H9 (cell line): ENCODE measurements at regions not wholly inside any gene's neighbourhood (a gene's known extent, or its start where the extent isn't known, plus 50 kb on each side); places are given as distances from the start of the nearest gene placed in this dataset.

Experiments used
- DNase-seq: peaks from one replicate; pipeline ENCODE4 v3.0.0-alpha.2; 2017
- H2AFZ ChIP-seq: one replicate; pipeline ENCODE4 v1.6.1; 2013; ENCODE audit warnings: mild to moderate bottlenecking, low read length, control low read depth, moderate library complexity
- H2AK5ac ChIP-seq: 2 replicates; pipeline ENCODE4 v1.6.1; 2013; ENCODE audit warnings: low read length, control low read depth, mixed read lengths; ENCODE audit not compliant: insufficient read length
- H2BK120ac ChIP-seq: one replicate; pipeline ENCODE4 v1.6.1; 2013; ENCODE audit warnings: low read depth, mild to moderate bottlenecking, low read length, control low read depth, inconsistent platforms; ENCODE audit not compliant: poor library complexity, severe bottlenecking
- H2BK12ac ChIP-seq: 2 replicates; pipeline ENCODE4 v1.6.1; 2013; ENCODE audit warnings: low read length, control low read depth, mixed read lengths, low read depth; ENCODE audit not compliant: insufficient read length
- H2BK15ac ChIP-seq: 2 replicates; pipeline ENCODE4 v1.6.1; 2013; ENCODE audit warnings: low read depth, low read length, control low read depth
- H2BK20ac ChIP-seq: one replicate; pipeline ENCODE4 v1.6.1; 2013; ENCODE audit warnings: low read depth, mild to moderate bottlenecking, low read length, control low read depth, inconsistent platforms; ENCODE audit not compliant: poor library complexity, severe bottlenecking
- H2BK5ac ChIP-seq: 2 replicates; pipeline ENCODE4 v1.6.1; 2013; ENCODE audit warnings: low read length, control low read depth, mixed read lengths; ENCODE audit not compliant: insufficient read length
- H3K14ac ChIP-seq: 2 replicates; pipeline ENCODE4 v1.6.1; 2013; ENCODE audit warnings: low read length, control low read depth; ENCODE audit not compliant: insufficient read depth
- H3K18ac ChIP-seq: 2 replicates; pipeline ENCODE4 v1.6.1; 2013; ENCODE audit warnings: low read depth, mild to moderate bottlenecking, mixed read lengths, low read length, control low read depth; ENCODE audit not compliant: insufficient read length
- H3K23ac ChIP-seq: 2 replicates; pipeline ENCODE4 v1.6.1; 2013; ENCODE audit warnings: low read length, control low read depth, mixed read lengths, low read depth; ENCODE audit not compliant: insufficient read length
- H3K23me2 ChIP-seq: 2 replicates; pipeline ENCODE4 v1.6.1; 2013; ENCODE audit warnings: low read depth, mild to moderate bottlenecking, mixed read lengths, low read length, control low read depth; ENCODE audit not compliant: insufficient read length, poor library complexity, severe bottlenecking
- H3K27ac ChIP-seq: 2 replicates; pipeline ENCODE4 v1.5.1; 2013; ENCODE audit warnings: low read length, control low read depth, mixed read lengths, low read depth; ENCODE audit not compliant: insufficient read length
- H3K27me3 ChIP-seq: 2 replicates; pipeline ENCODE4 v1.6.1; 2013; ENCODE audit warnings: low read length, control low read depth, inconsistent platforms; ENCODE audit not compliant: insufficient read depth
- H3K4ac ChIP-seq: 2 replicates; pipeline ENCODE4 v1.6.1; 2013; ENCODE audit warnings: low read depth, mild to moderate bottlenecking, control low read depth, inconsistent platforms, low read length, moderate library complexity
- H3K4me1 ChIP-seq: 2 replicates; pipeline ENCODE4 v1.6.1; 2013; ENCODE audit warnings: low read length, control low read depth, inconsistent platforms; ENCODE audit not compliant: insufficient read depth
- H3K4me2 ChIP-seq: 2 replicates; pipeline ENCODE4 v1.6.1; 2013; ENCODE audit warnings: low read length, control low read depth, mixed read lengths; ENCODE audit not compliant: insufficient read length, insufficient read depth
- H3K56ac ChIP-seq: 2 replicates; pipeline ENCODE4 v1.6.1; 2013; ENCODE audit warnings: low read depth, mild to moderate bottlenecking, mixed read lengths, low read length, control low read depth; ENCODE audit not compliant: insufficient read length
- H3K79me1 ChIP-seq: 2 replicates; pipeline ENCODE4 v1.6.1; 2013; ENCODE audit warnings: low read depth, mild to moderate bottlenecking, moderate library complexity, low read length, control low read depth, inconsistent platforms; ENCODE audit not compliant: insufficient read depth, poor library complexity, severe bottlenecking
- H3K79me2 ChIP-seq: 2 replicates; pipeline ENCODE4 v1.6.1; 2013; ENCODE audit warnings: low read length, control low read depth, inconsistent platforms; ENCODE audit not compliant: insufficient read depth
- H3K9ac ChIP-seq: 2 replicates; pipeline ENCODE4 v1.6.1; 2013; ENCODE audit warnings: low read length, control low read depth, mixed read lengths; ENCODE audit not compliant: insufficient read length; ENCODE audit errors: extremely low read depth
- H3K9me3 ChIP-seq: one replicate; pipeline ENCODE4 v1.6.1; 2013; ENCODE audit warnings: low read depth, low read length, inconsistent platforms; ENCODE audit not compliant: control insufficient read depth
- H3T11ph ChIP-seq: one replicate; pipeline ENCODE4 v1.6.1; 2013; ENCODE audit warnings: mild to moderate bottlenecking, low read length, control low read depth, inconsistent platforms
- H4K20me1 ChIP-seq: one replicate; pipeline ENCODE4 v1.6.1; 2013; ENCODE audit not compliant: control insufficient read depth, insufficient read length, insufficient read depth
- H4K5ac ChIP-seq: 2 replicates; pipeline ENCODE4 v1.6.1; 2013; ENCODE audit warnings: low read depth, mild to moderate bottlenecking, mixed read lengths, low read length, control low read depth; ENCODE audit not compliant: insufficient read length
- H4K8ac ChIP-seq: replicated peaks from 2 replicates; pipeline ENCODE4 v1.6.1; 2013; ENCODE audit warnings: low read length, control low read depth, mixed read lengths, low read depth; ENCODE audit not compliant: insufficient read length
- H4K91ac ChIP-seq: 2 replicates; pipeline ENCODE4 v1.6.1; 2013; ENCODE audit warnings: low read depth, mild to moderate bottlenecking, moderate library complexity, mixed read lengths, low read length, control low read depth; ENCODE audit not compliant: insufficient read length
- H3K27ac Mint-ChIP-seq, 3 experiments: 2 replicates in 2 of 3; 3 replicates in 1 of 3; pipeline ENCODE4 v1.8.0; 2020 to 2021; ENCODE audit warnings: mixed read lengths in 3 of 3, mild to moderate bottlenecking in 1 of 3, moderate library complexity in 1 of 3
- H3K27me3 Mint-ChIP-seq: 2 replicates; pipeline ENCODE4 v1.8.0; 2021; ENCODE audit warnings: low read depth, mild to moderate bottlenecking, moderate library complexity, mixed read lengths
- H3K36me3 Mint-ChIP-seq, 3 experiments: 2 replicates in 2 of 3; 3 replicates in 1 of 3; pipeline ENCODE4 v1.8.0; 2020 to 2021; ENCODE audit warnings: low read depth in 3 of 3, mixed read lengths in 3 of 3; ENCODE audit not compliant: insufficient read depth in 1 of 3
- H3K4me1 Mint-ChIP-seq, 2 experiments: 2 replicates each; pipeline ENCODE4 v1.8.0; 2020; ENCODE audit warnings: mixed read lengths in 2 of 2
- H3K4me3 Mint-ChIP-seq, 2 experiments: 2 replicates in 1 of 2; 3 replicates in 1 of 2; pipeline ENCODE4 v1.8.0; 2020 to 2021; ENCODE audit warnings: mild to moderate bottlenecking in 2 of 2, mixed read lengths in 2 of 2, moderate library complexity in 1 of 2
- H3K9me3 Mint-ChIP-seq, 2 experiments: 2 replicates in 1 of 2; 3 replicates in 1 of 2; pipeline ENCODE4 v1.8.0; 2020; ENCODE audit warnings: mild to moderate bottlenecking in 2 of 2, mixed read lengths in 2 of 2, moderate library complexity in 1 of 2
- WGBS: extraction: QIAGEN DNeasy Blood & Tissue Kit; methylation state at CpG from one replicate; pipeline ENCODE4 v1.1.7; 2013; ENCODE audit warnings: missing lambda C conversion rate, low lambda C conversion rate, mixed read lengths; ENCODE audit not compliant: insufficient read length; ENCODE audit errors: extremely low coverage; 5-methylcytosine and 5-hydroxymethylcytosine counted together
- TF ChIP-seq, protein P1 (sequence below): fragments of 200-600 bp; sonication (generic); conservative IDR thresholded peaks from 3 replicates; pipeline ENCODE4 v1.8.0; 2021; ENCODE audit warnings: antibody characterized with exemption, mild to moderate bottlenecking

DNA sequence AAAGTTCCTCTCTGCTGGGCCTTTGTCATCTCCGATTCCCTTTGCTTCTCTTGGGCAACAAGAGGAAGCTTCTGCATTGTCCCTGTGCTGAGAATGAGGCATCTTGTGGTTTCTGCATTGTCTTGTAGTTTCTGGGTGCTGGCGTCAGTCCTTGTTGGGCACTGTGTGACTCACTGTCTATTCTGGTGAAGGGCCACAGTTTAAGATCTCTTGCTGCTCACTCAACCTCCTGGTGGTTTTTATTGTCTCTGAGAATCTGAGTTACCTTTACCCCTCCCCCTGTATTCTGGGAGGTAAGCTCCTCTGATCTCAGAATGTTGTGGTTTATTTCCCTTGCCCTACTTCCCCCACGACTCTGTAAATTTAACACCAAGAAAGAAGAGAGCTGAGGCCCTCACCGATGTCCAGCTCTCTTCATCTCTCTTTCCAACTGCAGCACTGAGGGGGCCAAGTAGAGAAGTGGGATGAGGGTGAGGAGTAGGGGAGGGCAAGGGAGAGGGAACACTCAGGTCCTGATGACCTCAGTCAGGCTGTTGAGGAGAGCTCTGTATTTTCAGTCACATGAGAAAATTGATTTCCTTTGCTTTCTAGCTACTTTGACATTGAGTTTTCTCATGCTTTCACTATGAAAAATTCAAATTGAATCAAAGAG is 441.6 kb upstream of the PITX2 start:
- Histone ChIP-seq H3K23me2 (no peaks in the 10 kb centered on the region), H3K23ac (no peak overlapping the region), H3T11ph (no peak overlapping the region), H3K9me3 (no peaks in the 10 kb centered on the region), H2BK20ac (no peak overlapping the region), H3K27me3 (no peaks in the 10 kb centered on the region), H2BK120ac (no peak overlapping the region), H3K9ac (no peak overlapping the region), H2BK12ac (no peak overlapping the region), H3K27ac (no peak overlapping the region), H4K5ac (no peak overlapping the region), H3K18ac (no peak overlapping the region), H3K4ac (no peak overlapping the region), H2AFZ (no peak overlapping the region), H4K20me1 (no peaks in the 10 kb centered on the region), H3K4me2 (no peak overlapping the region), H3K14ac (no peak overlapping the region), H2BK15ac (no peak overlapping the region), H3K56ac (no peak overlapping the region), H3K79me2 (no peaks in the 10 kb centered on the region), H3K79me1 (no peaks in the 10 kb centered on the region), H2AK5ac (no peak overlapping the region), H4K91ac (no peak overlapping the region), H3K4me1 (peaks cover 2% of the 10 kb centered on the region; the same call in 1 of the 2 replicates), H4K8ac (no peak overlapping the region), H2BK5ac (no peak overlapping the region)
- Mint-ChIP-seq H3K27ac (peak overlapping the region in 1 of 3 experiments; percentile 50; a peak in 2 of 7 replicates), H3K4me3 (no peak overlapping the region), H3K27me3 (no peaks in the 10 kb centered on the region), H3K4me1 (peaks cover 8 to 14% of the 10 kb centered on the region in 2 experiments), H3K9me3 (no peaks in the 10 kb centered on the region), H3K36me3 (no peaks in the 10 kb centered on the region)
- WGBS, result no CpG with 5 or more reads among the region's 4 CpGs
- DNase-seq, result peak; percentile 39
- TF ChIP-seq, protein P1, sequence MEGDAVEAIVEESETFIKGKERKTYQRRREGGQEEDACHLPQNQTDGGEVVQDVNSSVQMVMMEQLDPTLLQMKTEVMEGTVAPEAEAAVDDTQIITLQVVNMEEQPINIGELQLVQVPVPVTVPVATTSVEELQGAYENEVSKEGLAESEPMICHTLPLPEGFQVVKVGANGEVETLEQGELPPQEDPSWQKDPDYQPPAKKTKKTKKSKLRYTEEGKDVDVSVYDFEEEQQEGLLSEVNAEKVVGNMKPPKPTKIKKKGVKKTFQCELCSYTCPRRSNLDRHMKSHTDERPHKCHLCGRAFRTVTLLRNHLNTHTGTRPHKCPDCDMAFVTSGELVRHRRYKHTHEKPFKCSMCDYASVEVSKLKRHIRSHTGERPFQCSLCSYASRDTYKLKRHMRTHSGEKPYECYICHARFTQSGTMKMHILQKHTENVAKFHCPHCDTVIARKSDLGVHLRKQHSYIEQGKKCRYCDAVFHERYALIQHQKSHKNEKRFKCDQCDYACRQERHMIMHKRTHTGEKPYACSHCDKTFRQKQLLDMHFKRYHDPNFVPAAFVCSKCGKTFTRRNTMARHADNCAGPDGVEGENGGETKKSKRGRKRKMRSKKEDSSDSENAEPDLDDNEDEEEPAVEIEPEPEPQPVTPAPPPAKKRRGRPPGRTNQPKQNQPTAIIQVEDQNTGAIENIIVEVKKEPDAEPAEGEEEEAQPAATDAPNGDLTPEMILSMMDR, result no peak
